ENCODE measurements at regions not wholly inside any gene's neighbourhood (a gene's known extent, or its start where the extent isn't known, plus 50 kb on each side); places are given as distances from the start of the nearest gene placed in this dataset.
"Not testable (repeated sequence)": the region's sequence is repeated elsewhere in the genome, so short reads cannot be mapped to it uniquely, and the experiment has no call there.

GRCh38 chr7:68376131-68376661 is 1222.1 kb upstream of the AUTS2 start:
- Histone ChIP-seq H3K27me3 (ENCODE audit: insufficient read depth, low read length) (no peaks in the 10 kb centered on the region), H3K9me3 (ENCODE audit: low read length) (no peaks in the 10 kb centered on the region), H3K36me3 (ENCODE audit: insufficient read depth, low read length) (no peaks in the 10 kb centered on the region), H2AFZ (ENCODE audit: low read depth, low read length) (no peak overlapping the region), H3K4me3 (ENCODE audit: low read length) (no peak overlapping the region), H3K4me1 (ENCODE audit: insufficient read depth, low read length) (no peaks in the 10 kb centered on the region)

GRCh38 chr7:68381731-68382130 is 1216.5 kb upstream of the AUTS2 start:
- no peaks in the 10 kb centered on the region for H3K27me3 ChIP-seq (ENCODE audit: insufficient read depth, low read length)
- H3K36me3 ChIP-seq (ENCODE audit: insufficient read depth, low read length) = no peaks in the 10 kb centered on the region
- H3K4me3 ChIP-seq (ENCODE audit: low read length) = no peak overlapping the region
- no peak overlapping the region for H2AFZ ChIP-seq (ENCODE audit: low read depth, low read length)
- no peaks in the 10 kb centered on the region for H3K9me3 ChIP-seq (ENCODE audit: low read length)
- no peaks in the 10 kb centered on the region for H3K4me1 ChIP-seq (ENCODE audit: insufficient read depth, low read length)

GRCh38 chr7:68384581-68384980 is 1213.7 kb upstream of the AUTS2 start:
- Histone ChIP-seq H3K4me3 (ENCODE audit: low read length) (no peak overlapping the region), H3K36me3 (ENCODE audit: insufficient read depth, low read length) (no peaks in the 10 kb centered on the region), H3K27me3 (ENCODE audit: insufficient read depth, low read length) (no peaks in the 10 kb centered on the region), H3K4me1 (ENCODE audit: insufficient read depth, low read length) (no peaks in the 10 kb centered on the region), H2AFZ (ENCODE audit: low read depth, low read length) (no peak overlapping the region), H3K9me3 (ENCODE audit: low read length) (no peaks in the 10 kb centered on the region)

- Histone ChIP-seq H3K36me3 (ENCODE audit: insufficient read depth, low read length) (no peaks in the 10 kb centered on the region), H2AFZ (ENCODE audit: low read depth, low read length) (no peak overlapping the region), H3K4me3 (ENCODE audit: low read length) (no peak overlapping the region), H3K9me3 (ENCODE audit: low read length) (no peaks in the 10 kb centered on the region), H3K27me3 (ENCODE audit: insufficient read depth, low read length) (no peaks in the 10 kb centered on the region), H3K4me1 (ENCODE audit: insufficient read depth, low read length) (no peaks in the 10 kb centered on the region)
Measured at GRCh38 chr7:68393051-68393450, 1205.2 kb upstream of the AUTS2 start.

- Histone ChIP-seq H3K27me3 (ENCODE audit: insufficient read depth, low read length) (no peaks in the 10 kb centered on the region), H2AFZ (ENCODE audit: low read depth, low read length) (no peak overlapping the region), H3K9me3 (ENCODE audit: low read length) (no peaks in the 10 kb centered on the region), H3K4me1 (ENCODE audit: insufficient read depth, low read length) (no peaks in the 10 kb centered on the region), H3K36me3 (ENCODE audit: insufficient read depth, low read length) (no peaks in the 10 kb centered on the region), H3K4me3 (ENCODE audit: low read length) (no peak overlapping the region)
Measured at GRCh38 chr7:68394131-68394530, 1204.1 kb upstream of the AUTS2 start.

GRCh38 chr7:68399991-68400590 is 1198.2 kb upstream of the AUTS2 start:
- Histone ChIP-seq H3K4me3 (ENCODE audit: low read length) (no peak overlapping the region), H2AFZ (ENCODE audit: low read depth, low read length) (no peak overlapping the region)

GRCh38 chr7:68400783-68401182 is 1197.5 kb upstream of the AUTS2 start:
- no peaks in the 10 kb centered on the region for H3K36me3 ChIP-seq (ENCODE audit: insufficient read depth, low read length)
- H3K27me3 ChIP-seq (ENCODE audit: insufficient read depth, low read length) = no peaks in the 10 kb centered on the region
- no peaks in the 10 kb centered on the region for H3K9me3 ChIP-seq (ENCODE audit: low read length)
- no peak overlapping the region for H2AFZ ChIP-seq (ENCODE audit: low read depth, low read length)
- H3K4me1 ChIP-seq (ENCODE audit: insufficient read depth, low read length) = no peaks in the 10 kb centered on the region
- no peak overlapping the region for H3K4me3 ChIP-seq (ENCODE audit: low read length)

More at GRCh38 chr7:68399991-68400590, 1198.2 kb upstream of the AUTS2 start:
- H3K4me1 ChIP-seq (ENCODE audit: insufficient read depth, low read length) = no peaks in the 10 kb centered on the region
- H3K27me3 ChIP-seq (ENCODE audit: insufficient read depth, low read length) = no peaks in the 10 kb centered on the region
- H3K36me3 ChIP-seq (ENCODE audit: insufficient read depth, low read length) = no peaks in the 10 kb centered on the region
- H3K9me3 ChIP-seq (ENCODE audit: low read length) = no peaks in the 10 kb centered on the region

GRCh38 chr7:68401313-68401712 is 1197.0 kb upstream of the AUTS2 start:
- no peaks in the 10 kb centered on the region for H3K36me3 ChIP-seq (ENCODE audit: insufficient read depth, low read length)
- no peaks in the 10 kb centered on the region for H3K27me3 ChIP-seq (ENCODE audit: insufficient read depth, low read length)
- H2AFZ ChIP-seq (ENCODE audit: low read depth, low read length) = no peak overlapping the region
- H3K4me3 ChIP-seq (ENCODE audit: low read length) = no peak overlapping the region
- no peaks in the 10 kb centered on the region for H3K9me3 ChIP-seq (ENCODE audit: low read length)
- no peaks in the 10 kb centered on the region for H3K4me1 ChIP-seq (ENCODE audit: insufficient read depth, low read length)

- H3K27me3 ChIP-seq (ENCODE audit: insufficient read depth, low read length) = no peaks in the 10 kb centered on the region
- H3K4me3 ChIP-seq (ENCODE audit: low read length) = no peak overlapping the region
- H3K4me1 ChIP-seq (ENCODE audit: insufficient read depth, low read length) = no peaks in the 10 kb centered on the region
- no peaks in the 10 kb centered on the region for H3K9me3 ChIP-seq (ENCODE audit: low read length)
- no peaks in the 10 kb centered on the region for H3K36me3 ChIP-seq (ENCODE audit: insufficient read depth, low read length)
- H2AFZ ChIP-seq (ENCODE audit: low read depth, low read length) = no peak overlapping the region
Measured at GRCh38 chr7:68406480-68406879, 1191.8 kb upstream of the AUTS2 start.

GRCh38 chr7:68407460-68407859 is 1190.8 kb upstream of the AUTS2 start:
- no peak overlapping the region for H2AFZ ChIP-seq (ENCODE audit: low read depth, low read length)
- H3K36me3 ChIP-seq (ENCODE audit: insufficient read depth, low read length) = no peaks in the 10 kb centered on the region
- no peaks in the 10 kb centered on the region for H3K9me3 ChIP-seq (ENCODE audit: low read length)
- no peaks in the 10 kb centered on the region for H3K27me3 ChIP-seq (ENCODE audit: insufficient read depth, low read length)
- no peaks in the 10 kb centered on the region for H3K4me1 ChIP-seq (ENCODE audit: insufficient read depth, low read length)
- H3K4me3 ChIP-seq (ENCODE audit: low read length) = no peak overlapping the region

GRCh38 chr7:68408873-68409272 is 1189.4 kb upstream of the AUTS2 start:
- Histone ChIP-seq H3K4me3 (ENCODE audit: low read length) (no peak overlapping the region), H2AFZ (ENCODE audit: low read depth, low read length) (no peak overlapping the region), H3K36me3 (ENCODE audit: insufficient read depth, low read length) (no peaks in the 10 kb centered on the region), H3K27me3 (ENCODE audit: insufficient read depth, low read length) (no peaks in the 10 kb centered on the region), H3K9me3 (ENCODE audit: low read length) (no peaks in the 10 kb centered on the region), H3K4me1 (ENCODE audit: insufficient read depth, low read length) (no peaks in the 10 kb centered on the region)

GRCh38 chr7:68409851-68410250 is 1188.4 kb upstream of the AUTS2 start:
- Histone ChIP-seq H3K36me3 (ENCODE audit: insufficient read depth, low read length) (no peaks in the 10 kb centered on the region), H3K27me3 (ENCODE audit: insufficient read depth, low read length) (no peaks in the 10 kb centered on the region), H3K4me1 (ENCODE audit: insufficient read depth, low read length) (no peaks in the 10 kb centered on the region), H3K9me3 (ENCODE audit: low read length) (no peaks in the 10 kb centered on the region), H3K4me3 (ENCODE audit: low read length) (no peak overlapping the region), H2AFZ (ENCODE audit: low read depth, low read length) (no peak overlapping the region)

- H3K4me3 ChIP-seq (ENCODE audit: low read length); H3K4me1 ChIP-seq (ENCODE audit: insufficient read depth, low read length); H3K9me3 ChIP-seq (ENCODE audit: low read length); H3K36me3 ChIP-seq (ENCODE audit: insufficient read depth, low read length); H3K27me3 ChIP-seq (ENCODE audit: insufficient read depth, low read length); H2AFZ ChIP-seq (ENCODE audit: low read depth, low read length): not testable (repeated sequence)
Measured at GRCh38 chr7:68410693-68411092, 1187.6 kb upstream of the AUTS2 start.

- no peaks in the 10 kb centered on the region for H3K4me1 ChIP-seq (ENCODE audit: insufficient read depth, low read length)
- H2AFZ ChIP-seq (ENCODE audit: low read depth, low read length) = no peak overlapping the region
- no peaks in the 10 kb centered on the region for H3K9me3 ChIP-seq (ENCODE audit: low read length)
- H3K36me3 ChIP-seq (ENCODE audit: insufficient read depth, low read length) = no peaks in the 10 kb centered on the region
- no peak overlapping the region for H3K4me3 ChIP-seq (ENCODE audit: low read length)
- H3K27me3 ChIP-seq (ENCODE audit: insufficient read depth, low read length) = no peaks in the 10 kb centered on the region
Measured at GRCh38 chr7:68411742-68412141, 1186.5 kb upstream of the AUTS2 start.
